ENCODE measurements at regions not wholly inside any gene's neighbourhood (a gene's known extent, or its start where the extent isn't known, plus 50 kb on each side); places are given as distances from the start of the nearest gene placed in this dataset.

- 50% methylated on average over 1 of the region's 2 CpGs for WGBS (ENCODE audit: insufficient coverage)
- no peaks in the 10 kb centered on the region for H3K79me2 ChIP-seq (ENCODE audit: control insufficient read depth, insufficient read depth, low read length)
- no peaks in the 10 kb centered on the region for H3K27me3 Mint-ChIP-seq
- peaks cover 3% of the 10 kb centered on the region for H3K9me3 Mint-ChIP-seq (ENCODE audit: insufficient read depth)
- no peak for DNase-seq
- H3K4me3 ChIP-seq (ENCODE audit: control extremely low read depth in 1 of 5, extremely low read depth in 1 of 5, insufficient read depth in 1 of 5, low read depth in 2 of 5, low read length in 4 of 5) = no peak overlapping the region
- H3K4me1 ChIP-seq (ENCODE audit: control insufficient read depth in 2 of 2, insufficient read depth in 2 of 2, low read length in 2 of 2) = no peaks in the 10 kb centered on the region
- no peak overlapping the region for H2AFZ ChIP-seq (ENCODE audit: insufficient read depth, low read depth, low read length, poor library complexity, severe bottlenecking)
- no peaks in the 10 kb centered on the region for H4K20me1 ChIP-seq (ENCODE audit: control insufficient read depth, insufficient read depth, low read length, poor library complexity, severe bottlenecking)
- H3K9me3 ChIP-seq (ENCODE audit: control extremely low read depth in 1 of 3, control insufficient read depth in 2 of 3, insufficient read depth in 1 of 3, low read length in 2 of 3) = no peaks in the 10 kb centered on the region
- intact Hi-C loops (cut with micrococcal nuclease) = no loop called here
- H3K36me3 ChIP-seq (replicated peaks in 1 of 2; ENCODE audit: control extremely low read depth in 1 of 2, control insufficient read depth in 1 of 2, extremely low read depth in 1 of 2, insufficient read depth in 2 of 2, low read length in 1 of 2) = no peaks in the 10 kb centered on the region
- H3K9ac ChIP-seq (ENCODE audit: low read length) = no peak overlapping the region
- no peaks in the 10 kb centered on the region for H3K4me1 Mint-ChIP-seq
- TF ChIP-seq, protein P1, sequence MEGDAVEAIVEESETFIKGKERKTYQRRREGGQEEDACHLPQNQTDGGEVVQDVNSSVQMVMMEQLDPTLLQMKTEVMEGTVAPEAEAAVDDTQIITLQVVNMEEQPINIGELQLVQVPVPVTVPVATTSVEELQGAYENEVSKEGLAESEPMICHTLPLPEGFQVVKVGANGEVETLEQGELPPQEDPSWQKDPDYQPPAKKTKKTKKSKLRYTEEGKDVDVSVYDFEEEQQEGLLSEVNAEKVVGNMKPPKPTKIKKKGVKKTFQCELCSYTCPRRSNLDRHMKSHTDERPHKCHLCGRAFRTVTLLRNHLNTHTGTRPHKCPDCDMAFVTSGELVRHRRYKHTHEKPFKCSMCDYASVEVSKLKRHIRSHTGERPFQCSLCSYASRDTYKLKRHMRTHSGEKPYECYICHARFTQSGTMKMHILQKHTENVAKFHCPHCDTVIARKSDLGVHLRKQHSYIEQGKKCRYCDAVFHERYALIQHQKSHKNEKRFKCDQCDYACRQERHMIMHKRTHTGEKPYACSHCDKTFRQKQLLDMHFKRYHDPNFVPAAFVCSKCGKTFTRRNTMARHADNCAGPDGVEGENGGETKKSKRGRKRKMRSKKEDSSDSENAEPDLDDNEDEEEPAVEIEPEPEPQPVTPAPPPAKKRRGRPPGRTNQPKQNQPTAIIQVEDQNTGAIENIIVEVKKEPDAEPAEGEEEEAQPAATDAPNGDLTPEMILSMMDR (IDR thresholded peaks at IDR 0.05) = no peak
- no peak for TF ChIP-seq EZH2 (IDR thresholded peaks at IDR 0.05; ENCODE audit: borderline replicate concordance, insufficient read depth, low read depth, low read length, poor library complexity, severe bottlenecking)
- no peak overlapping the region for H3K27ac ChIP-seq (ENCODE audit: low read length in 2 of 2)
- no peak for ATAC-seq (ENCODE audit: low read depth)
- no peaks in the 10 kb centered on the region for H3K27me3 ChIP-seq (replicated peaks in 1 of 4; ENCODE audit: control extremely low read depth in 1 of 4, control insufficient read depth in 3 of 4, insufficient read depth in 4 of 4, low read length in 3 of 4)
- ChIA-PET CTCF (no interaction called here), POLR2A (no interaction called here)
- H3K27ac Mint-ChIP-seq = no peak overlapping the region
- H3K4me2 ChIP-seq (replicated peaks; ENCODE audit: low read depth, low read length, poor library complexity, severe bottlenecking) = no peak overlapping the region
- H3K4me3 Mint-ChIP-seq = no peak overlapping the region
These were observed 270.9 kb downstream of the GAS1 start for GRCh38 chr9:86676396-86676795.

- no peak overlapping the region for H2AFZ ChIP-seq (ENCODE audit: insufficient read depth, low read depth, low read length, poor library complexity, severe bottlenecking)
- TF ChIP-seq, protein P1 (IDR thresholded peaks at IDR 0.05) = no peak
- TF ChIP-seq EZH2 (IDR thresholded peaks at IDR 0.05; ENCODE audit: borderline replicate concordance, insufficient read depth, low read depth, low read length, poor library complexity, severe bottlenecking) = no peak
- H3K4me1 ChIP-seq (ENCODE audit: control insufficient read depth in 2 of 2, insufficient read depth in 2 of 2, low read length in 2 of 2) = no peaks in the 10 kb centered on the region
- no peaks in the 10 kb centered on the region for H3K36me3 ChIP-seq (replicated peaks in 1 of 2; ENCODE audit: control extremely low read depth in 1 of 2, control insufficient read depth in 1 of 2, extremely low read depth in 1 of 2, insufficient read depth in 2 of 2, low read length in 1 of 2)
- ATAC-seq (ENCODE audit: low read depth) (no peak), DNase-seq (no peak)
- 88% methylated on average over 4 of the region's 5 CpGs for WGBS (ENCODE audit: insufficient coverage)
- H3K9me3 ChIP-seq (ENCODE audit: control extremely low read depth in 1 of 3, control insufficient read depth in 2 of 3, insufficient read depth in 1 of 3, low read length in 2 of 3) = peaks cover 0 to 3% (median 0%) of the 10 kb centered on the region in 3 donors
- H3K4me1 Mint-ChIP-seq = no peaks in the 10 kb centered on the region
- H3K27ac ChIP-seq (ENCODE audit: low read length in 2 of 2) = no peak overlapping the region
- no peaks in the 10 kb centered on the region for H3K79me2 ChIP-seq (ENCODE audit: control insufficient read depth, insufficient read depth, low read length)
- POLR2A ChIA-PET = no interaction called here
- H3K4me2 ChIP-seq (replicated peaks; ENCODE audit: low read depth, low read length, poor library complexity, severe bottlenecking) = no peak overlapping the region
- H3K4me3 Mint-ChIP-seq = no peak overlapping the region
- peaks cover 7% of the 10 kb centered on the region for H3K9me3 Mint-ChIP-seq (ENCODE audit: insufficient read depth)
- H4K20me1 ChIP-seq (ENCODE audit: control insufficient read depth, insufficient read depth, low read length, poor library complexity, severe bottlenecking) = no peaks in the 10 kb centered on the region
- H3K4me3 ChIP-seq (ENCODE audit: control extremely low read depth in 1 of 5, extremely low read depth in 1 of 5, insufficient read depth in 1 of 5, low read depth in 2 of 5, low read length in 4 of 5) = no peak overlapping the region
- H3K27me3 Mint-ChIP-seq = no peaks in the 10 kb centered on the region
- no peak overlapping the region for H3K9ac ChIP-seq (ENCODE audit: low read length)
- H3K27me3 ChIP-seq (replicated peaks in 1 of 4; ENCODE audit: control extremely low read depth in 1 of 4, control insufficient read depth in 3 of 4, insufficient read depth in 4 of 4, low read length in 3 of 4) = no peaks in the 10 kb centered on the region
- no peak overlapping the region for H3K27ac Mint-ChIP-seq
- CTCF ChIA-PET = no interaction called here
- intact Hi-C loops (cut with micrococcal nuclease) = no loop called here
These were observed 271.5 kb downstream of the GAS1 start for GRCh38 chr9:86675805-86676204.
